ENCODE measurements at regions not wholly inside any gene's neighbourhood (a gene's known extent, or its start where the extent isn't known, plus 50 kb on each side); places are given as distances from the start of the nearest gene placed in this dataset.

- Histone ChIP-seq H3K4me3 (ENCODE audit: low read length) (no peak overlapping the region), H3K36me3 (ENCODE audit: insufficient read depth, low read length) (no peaks in the 10 kb centered on the region), H3K27me3 (ENCODE audit: insufficient read depth, low read length) (no peaks in the 10 kb centered on the region), H3K4me1 (ENCODE audit: insufficient read depth, low read length) (no peaks in the 10 kb centered on the region; the same call in 1 of the 2 replicates), H3K9me3 (ENCODE audit: insufficient read depth, low read depth, low read length) (no peaks in the 10 kb centered on the region), H3K27ac (ENCODE audit: low read depth, low read length) (no peak overlapping the region), H3K9ac (ENCODE audit: low read depth, low read length) (no peak overlapping the region)
- 60% methylated on average over 3 of the region's 3 CpGs for WGBS
Measured at GRCh38 chr5:174400461-174400860, 323.9 kb upstream of the MSX2 start.

- H3K9me3 ChIP-seq (ENCODE audit: insufficient read depth, low read depth, low read length): no peaks in the 10 kb centered on the region
- no peaks in the 10 kb centered on the region; the same call in 1 of the 2 replicates for H3K4me1 ChIP-seq (ENCODE audit: insufficient read depth, low read length)
- no peak overlapping the region for H3K27ac ChIP-seq (ENCODE audit: low read depth, low read length)
- 87% methylated on average over 4 of the region's 5 CpGs for WGBS
- H3K36me3 ChIP-seq (ENCODE audit: insufficient read depth, low read length): no peaks in the 10 kb centered on the region
- H3K4me3 ChIP-seq (ENCODE audit: low read length): no peak overlapping the region
- no peaks in the 10 kb centered on the region for H3K27me3 ChIP-seq (ENCODE audit: insufficient read depth, low read length)
- H3K9ac ChIP-seq (ENCODE audit: low read depth, low read length): no peak overlapping the region
Measured at GRCh38 chr5:174401793-174402192, 322.6 kb upstream of the MSX2 start.

GRCh38 chr5:174402222-174402812, 322.1 kb upstream of the MSX2 start:
- Histone ChIP-seq H3K4me1 (ENCODE audit: insufficient read depth, low read length) (no peaks in the 10 kb centered on the region; the same call in 1 of the 2 replicates), H3K4me3 (ENCODE audit: low read length) (no peak overlapping the region), H3K9me3 (ENCODE audit: insufficient read depth, low read depth, low read length) (no peaks in the 10 kb centered on the region), H3K9ac (ENCODE audit: low read depth, low read length) (no peak overlapping the region), H3K27me3 (ENCODE audit: insufficient read depth, low read length) (no peaks in the 10 kb centered on the region), H3K27ac (ENCODE audit: low read depth, low read length) (no peak overlapping the region), H3K36me3 (ENCODE audit: insufficient read depth, low read length) (no peaks in the 10 kb centered on the region)
- 97% methylated on average over 4 of the region's 4 CpGs for WGBS

GRCh38 chr5:174404848-174405247, 319.5 kb upstream of the MSX2 start:
- H3K9ac ChIP-seq (ENCODE audit: low read depth, low read length): no peak overlapping the region
- H3K4me1 ChIP-seq (ENCODE audit: insufficient read depth, low read length): no peaks in the 10 kb centered on the region; the same call in 1 of the 2 replicates
- no peak overlapping the region for H3K4me3 ChIP-seq (ENCODE audit: low read length)
- H3K9me3 ChIP-seq (ENCODE audit: insufficient read depth, low read depth, low read length): no peaks in the 10 kb centered on the region
- no peak overlapping the region for H3K27ac ChIP-seq (ENCODE audit: low read depth, low read length)
- no peaks in the 10 kb centered on the region for H3K36me3 ChIP-seq (ENCODE audit: insufficient read depth, low read length)
- no peaks in the 10 kb centered on the region for H3K27me3 ChIP-seq (ENCODE audit: insufficient read depth, low read length)
- WGBS: 94% methylated on average over 5 of the region's 5 CpGs

- H3K27ac ChIP-seq (ENCODE audit: low read depth, low read length): no peak overlapping the region
- H3K27me3 ChIP-seq (ENCODE audit: insufficient read depth, low read length): no peaks in the 10 kb centered on the region
- H3K4me1 ChIP-seq (ENCODE audit: insufficient read depth, low read length): peaks cover 8% of the 10 kb centered on the region; the same call in 1 of the 2 replicates
- no peak overlapping the region for H3K9ac ChIP-seq (ENCODE audit: low read depth, low read length)
- 92% methylated on average over 2 of the region's 3 CpGs for WGBS
- H3K4me3 ChIP-seq (ENCODE audit: low read length): no peak overlapping the region
- no peaks in the 10 kb centered on the region for H3K9me3 ChIP-seq (ENCODE audit: insufficient read depth, low read depth, low read length)
- no peaks in the 10 kb centered on the region for H3K36me3 ChIP-seq (ENCODE audit: insufficient read depth, low read length)
Measured at GRCh38 chr5:174409070-174409469, 315.3 kb upstream of the MSX2 start.

- H3K27ac ChIP-seq (ENCODE audit: low read depth, low read length): no peak overlapping the region
Measured at GRCh38 chr5:174409971-174410370, 314.4 kb upstream of the MSX2 start.

GRCh38 chr5:174410716-174411478, 313.5 kb upstream of the MSX2 start:
- no peak overlapping the region for H3K9ac ChIP-seq (ENCODE audit: low read depth, low read length)
- H3K27me3 ChIP-seq (ENCODE audit: insufficient read depth, low read length): no peaks in the 10 kb centered on the region
- no peaks in the 10 kb centered on the region for H3K9me3 ChIP-seq (ENCODE audit: insufficient read depth, low read depth, low read length)
- WGBS: 90% methylated on average over 10 of the region's 12 CpGs
- H3K36me3 ChIP-seq (ENCODE audit: insufficient read depth, low read length): no peaks in the 10 kb centered on the region
- H3K4me1 ChIP-seq (ENCODE audit: insufficient read depth, low read length): peaks cover 8% of the 10 kb centered on the region; the same call in 1 of the 2 replicates
- no peak overlapping the region for H3K27ac ChIP-seq (ENCODE audit: low read depth, low read length)
- no peak overlapping the region for H3K4me3 ChIP-seq (ENCODE audit: low read length)

More at GRCh38 chr5:174409971-174410370, 314.4 kb upstream of the MSX2 start:
- Histone ChIP-seq H3K9me3 (ENCODE audit: insufficient read depth, low read depth, low read length) (no peaks in the 10 kb centered on the region), H3K4me1 (ENCODE audit: insufficient read depth, low read length) (peaks cover 8% of the 10 kb centered on the region; the same call in 1 of the 2 replicates), H3K4me3 (ENCODE audit: low read length) (no peak overlapping the region), H3K36me3 (ENCODE audit: insufficient read depth, low read length) (no peaks in the 10 kb centered on the region), H3K9ac (ENCODE audit: low read depth, low read length) (no peak overlapping the region), H3K27me3 (ENCODE audit: insufficient read depth, low read length) (no peaks in the 10 kb centered on the region)
- WGBS: 93% methylated on average over 1 of the region's 1 CpG

GRCh38 chr5:174411479-174411819, 312.9 kb upstream of the MSX2 start:
- Histone ChIP-seq H3K27ac (ENCODE audit: low read depth, low read length) (no peak overlapping the region), H3K4me1 (ENCODE audit: insufficient read depth, low read length) (peaks cover 8% of the 10 kb centered on the region; the same call in 1 of the 2 replicates), H3K27me3 (ENCODE audit: insufficient read depth, low read length) (no peaks in the 10 kb centered on the region), H3K9ac (ENCODE audit: low read depth, low read length) (no peak overlapping the region), H3K36me3 (ENCODE audit: insufficient read depth, low read length) (no peaks in the 10 kb centered on the region), H3K4me3 (ENCODE audit: low read length) (no peak overlapping the region), H3K9me3 (ENCODE audit: insufficient read depth, low read depth, low read length) (no peaks in the 10 kb centered on the region)
- 72% methylated on average over 4 of the region's 4 CpGs for WGBS

- Histone ChIP-seq H3K27me3 (ENCODE audit: insufficient read depth, low read length) (no peaks in the 10 kb centered on the region), H3K9ac (ENCODE audit: low read depth, low read length) (no peak overlapping the region), H3K36me3 (ENCODE audit: insufficient read depth, low read length) (no peaks in the 10 kb centered on the region), H3K9me3 (ENCODE audit: insufficient read depth, low read depth, low read length) (no peaks in the 10 kb centered on the region), H3K4me3 (ENCODE audit: low read length) (no peak overlapping the region), H3K4me1 (ENCODE audit: insufficient read depth, low read length) (peaks cover 8% of the 10 kb centered on the region; the same call in 1 of the 2 replicates), H3K27ac (ENCODE audit: low read depth, low read length) (no peak overlapping the region)
- WGBS: 41% methylated on average over 1 of the region's 1 CpG
Measured at GRCh38 chr5:174412374-174412773, 312.0 kb upstream of the MSX2 start.

- H3K27me3 ChIP-seq (ENCODE audit: insufficient read depth, low read length): no peaks in the 10 kb centered on the region
- 100% methylated on average over 3 of the region's 3 CpGs for WGBS
- no peaks in the 10 kb centered on the region for H3K36me3 ChIP-seq (ENCODE audit: insufficient read depth, low read length)
- H3K9me3 ChIP-seq (ENCODE audit: insufficient read depth, low read depth, low read length): no peaks in the 10 kb centered on the region
- no peak overlapping the region for H3K9ac ChIP-seq (ENCODE audit: low read depth, low read length)
- no peak overlapping the region for H3K27ac ChIP-seq (ENCODE audit: low read depth, low read length)
- H3K4me3 ChIP-seq (ENCODE audit: low read length): no peak overlapping the region
- H3K4me1 ChIP-seq (ENCODE audit: insufficient read depth, low read length): peaks cover 8% of the 10 kb centered on the region; the same call in 1 of the 2 replicates
Measured at GRCh38 chr5:174412941-174413340, 311.4 kb upstream of the MSX2 start.

- 94% methylated on average over 10 of the region's 10 CpGs for WGBS
- H3K4me3 ChIP-seq (ENCODE audit: low read length): no peak overlapping the region
- H3K4me1 ChIP-seq (ENCODE audit: insufficient read depth, low read length): peaks cover 8% of the 10 kb centered on the region; the same call in 1 of the 2 replicates
- H3K9ac ChIP-seq (ENCODE audit: low read depth, low read length): no peak overlapping the region
- no peaks in the 10 kb centered on the region for H3K9me3 ChIP-seq (ENCODE audit: insufficient read depth, low read depth, low read length)
- H3K27ac ChIP-seq (ENCODE audit: low read depth, low read length): no peak overlapping the region
- H3K27me3 ChIP-seq (ENCODE audit: insufficient read depth, low read length): no peaks in the 10 kb centered on the region
- no peaks in the 10 kb centered on the region for H3K36me3 ChIP-seq (ENCODE audit: insufficient read depth, low read length)
Measured at GRCh38 chr5:174413567-174414314, 310.6 kb upstream of the MSX2 start.

Measured in HUES64 (cell line).